ENCODE measurements at regions not wholly inside any gene's neighbourhood (a gene's known extent, or its start where the extent isn't known, plus 50 kb on each side); places are given as distances from the start of the nearest gene placed in this dataset.

DNA sequence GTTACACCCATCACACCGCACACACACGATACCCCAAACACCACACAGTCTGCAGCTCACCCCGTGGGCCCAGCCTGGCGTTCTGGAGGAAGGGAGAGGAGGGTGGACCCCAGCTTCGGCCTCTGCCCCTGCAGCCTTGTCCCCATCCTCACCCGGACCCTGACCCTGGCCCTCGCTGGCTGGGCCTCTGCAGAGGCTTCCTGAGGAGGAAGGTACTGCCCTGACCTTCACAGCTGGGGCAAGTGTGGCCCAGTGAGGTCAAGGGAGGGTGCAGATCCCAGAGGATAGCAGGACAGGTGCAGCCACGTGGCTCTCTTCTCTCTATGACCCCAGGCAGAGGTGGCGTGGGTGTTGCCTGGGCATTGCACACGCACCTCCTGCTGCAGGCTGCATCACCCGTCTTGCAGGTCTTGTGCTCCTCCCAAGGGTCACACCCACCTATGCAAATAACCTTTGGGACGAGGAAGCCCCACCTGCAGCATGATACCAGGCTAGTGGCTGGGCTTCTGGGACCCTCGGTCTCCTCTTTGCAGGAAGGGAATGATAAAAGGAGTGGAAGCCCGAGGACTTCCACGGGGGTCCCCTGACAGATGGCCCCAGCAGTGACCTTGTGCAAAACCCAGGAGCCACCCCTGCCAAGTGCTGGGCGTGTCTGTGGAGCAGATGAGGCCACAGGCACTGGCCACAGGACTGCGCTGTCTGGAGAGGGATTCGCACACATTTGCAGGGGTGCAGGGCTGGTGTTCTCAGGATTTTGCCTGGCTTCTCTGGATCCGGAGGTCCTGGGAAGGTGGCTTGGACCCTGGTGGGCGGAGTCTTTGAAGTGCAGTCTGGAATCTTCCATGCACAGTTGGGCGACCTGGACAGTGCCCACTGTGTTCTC, 1241.5 kb downstream of the BRD1 start:
- DNase-seq, result no peak

DNA sequence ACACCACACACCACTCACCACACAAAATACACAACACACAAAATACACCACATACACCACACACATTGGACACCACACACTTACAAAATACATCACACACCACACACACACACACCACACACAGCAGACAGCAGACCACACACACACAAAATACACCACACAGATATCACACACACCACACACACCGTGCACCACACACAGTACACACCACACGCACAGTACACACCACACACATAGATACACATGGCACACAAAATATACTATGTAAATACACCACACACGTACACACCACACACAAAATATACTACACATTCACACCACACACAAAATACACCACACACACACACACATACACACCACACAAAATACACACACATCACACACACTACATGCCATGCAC, 1243.5 kb downstream of the BRD1 start:
- no peak for DNase-seq

DNA sequence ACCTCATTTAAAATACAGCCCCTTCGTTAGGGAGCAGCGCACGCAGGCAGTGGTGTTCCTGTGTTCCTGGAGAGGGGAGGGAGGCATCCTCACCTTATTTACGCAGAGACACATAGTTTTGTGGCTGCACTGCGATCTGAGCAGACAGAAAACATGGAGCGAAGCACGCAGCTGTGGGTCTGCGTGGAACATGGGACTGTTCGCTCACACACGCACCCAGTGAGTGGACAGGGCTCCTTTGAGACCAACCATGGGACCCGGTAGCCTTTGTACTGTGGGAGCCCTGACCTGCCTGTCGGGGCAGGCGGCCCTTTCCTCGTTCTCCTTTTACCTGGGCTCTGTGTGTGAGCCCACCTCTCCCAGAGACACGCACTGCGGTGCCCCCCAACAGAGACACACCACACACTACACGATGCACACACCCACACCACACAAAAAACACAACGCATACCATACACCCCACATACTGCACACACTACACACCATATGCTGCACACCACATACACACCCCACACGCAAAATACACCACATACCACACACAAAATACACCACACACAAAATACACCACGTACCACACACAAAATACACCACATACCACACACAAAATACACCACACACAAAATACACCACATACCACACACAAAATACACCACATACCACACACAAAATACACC, 1245.7 kb downstream of the BRD1 start:
- peak in 1 of 2 experiments; percentile 19 for DNase-seq

DNA sequence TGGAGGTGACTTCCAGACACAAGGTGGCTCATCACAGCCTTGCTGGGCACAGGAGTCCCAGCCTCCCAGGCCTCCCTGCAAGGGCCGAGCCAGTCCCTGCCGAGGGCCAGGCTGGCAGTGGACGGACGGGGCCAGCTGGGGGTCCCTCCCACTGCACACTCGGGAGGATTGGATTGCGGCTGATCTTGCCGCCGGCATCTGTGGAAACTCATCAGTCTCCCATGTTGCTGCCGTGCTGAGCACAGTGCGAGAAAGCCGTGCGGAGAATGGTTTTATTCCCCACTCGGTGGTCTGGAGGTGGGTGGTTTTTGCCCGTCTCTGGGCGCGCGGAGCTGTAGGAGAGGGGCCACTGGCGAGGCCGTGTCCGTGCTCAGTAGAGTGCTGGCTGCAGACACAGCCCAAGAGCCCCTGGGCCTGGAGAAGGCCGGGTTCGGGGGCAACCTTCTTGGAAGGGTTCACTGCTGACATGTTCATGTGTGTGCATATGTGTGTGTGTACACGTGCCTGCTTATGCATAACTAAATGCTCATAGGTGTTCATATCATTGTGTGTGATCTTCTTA, 1246.4 kb downstream of the BRD1 start:
- DNase-seq, result no peak

DNA sequence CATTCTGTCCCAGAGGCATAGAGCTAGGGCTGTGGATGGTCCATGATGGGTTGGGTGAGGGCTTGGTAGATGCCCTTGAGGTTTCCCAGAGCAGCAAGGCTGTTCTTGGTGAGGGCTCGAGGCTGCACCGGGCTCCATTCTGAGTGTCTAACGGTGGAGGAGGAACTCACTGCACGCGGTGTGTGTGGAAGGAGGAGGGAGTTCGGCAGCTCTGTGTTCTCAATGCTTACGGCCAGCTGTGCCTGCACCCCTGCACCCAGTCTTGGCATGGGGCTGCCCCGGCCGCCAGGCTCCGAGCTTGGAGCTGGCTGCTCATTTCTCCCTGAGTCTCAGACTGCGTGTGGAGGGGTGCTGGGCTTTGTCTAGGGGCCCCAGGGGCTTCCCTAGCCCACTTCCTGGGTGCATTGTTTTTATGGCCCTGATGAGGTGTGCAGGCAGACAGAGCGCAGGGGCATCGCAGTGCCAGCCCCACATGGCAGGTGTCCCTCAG, 1247.1 kb downstream of the BRD1 start:
- DNase-seq, result no peak

DNA sequence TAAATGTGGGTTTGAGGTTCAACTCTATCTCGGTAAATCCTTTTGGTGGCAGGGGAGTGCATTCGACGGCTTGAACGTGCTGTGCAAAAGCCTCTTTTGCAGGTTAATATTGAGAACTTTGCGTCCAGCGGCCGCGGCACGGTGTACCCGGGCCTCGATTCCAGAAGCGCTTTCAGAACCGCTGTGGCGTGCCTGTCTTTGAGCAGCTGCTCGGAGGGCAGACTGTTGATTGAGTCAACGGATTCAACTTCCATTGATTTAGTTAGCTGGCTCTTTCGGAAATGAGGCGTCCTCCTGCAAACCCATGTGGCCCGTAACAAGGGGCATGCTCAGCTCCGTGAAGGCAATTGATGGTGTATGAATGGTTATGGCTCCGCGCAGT, 1247.8 kb downstream of the BRD1 start:
- no peak for DNase-seq

DNA sequence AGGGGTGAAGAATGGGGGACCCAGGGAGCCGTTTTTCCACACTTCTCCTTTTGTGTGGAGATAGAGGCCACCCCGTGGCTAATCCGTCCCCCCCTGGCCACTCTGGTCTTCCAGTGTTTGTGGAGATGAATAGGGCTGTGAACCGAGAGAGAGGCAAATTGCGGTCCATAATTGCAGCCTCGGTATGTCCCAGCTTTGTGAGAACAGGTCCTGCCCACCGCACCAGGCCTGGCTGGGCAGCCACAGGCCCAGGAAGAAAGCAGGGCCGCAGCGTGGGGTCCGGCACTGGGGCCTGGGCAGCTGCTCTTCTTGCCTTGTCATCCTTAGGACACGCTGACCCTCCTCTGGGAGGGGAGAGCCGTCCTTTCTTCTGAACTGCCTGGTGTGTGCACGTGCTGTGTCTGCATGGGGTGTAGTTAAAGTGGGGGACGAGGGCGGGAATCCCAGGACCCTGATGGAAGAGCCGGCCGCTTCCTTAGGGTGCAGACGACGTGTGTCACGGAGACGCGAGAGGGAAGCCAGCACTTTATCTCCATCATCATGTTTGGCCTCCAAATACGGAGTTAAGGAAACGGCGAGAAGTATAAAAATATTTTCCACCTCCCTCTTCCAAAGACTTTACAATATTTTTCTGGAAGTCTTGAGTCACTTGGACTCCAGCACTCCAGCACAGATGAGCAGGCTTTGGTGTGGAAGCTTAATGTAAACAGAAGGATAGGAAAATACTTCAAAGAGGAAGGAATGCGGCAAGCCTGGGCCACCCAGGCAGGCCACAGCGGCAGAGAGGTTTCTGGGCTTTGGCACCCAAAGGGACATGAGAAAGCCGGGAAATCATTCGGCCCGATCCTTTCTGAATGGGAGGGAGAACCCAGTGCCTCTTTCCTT, 1248.4 kb downstream of the BRD1 start:
- no peak for DNase-seq

DNA sequence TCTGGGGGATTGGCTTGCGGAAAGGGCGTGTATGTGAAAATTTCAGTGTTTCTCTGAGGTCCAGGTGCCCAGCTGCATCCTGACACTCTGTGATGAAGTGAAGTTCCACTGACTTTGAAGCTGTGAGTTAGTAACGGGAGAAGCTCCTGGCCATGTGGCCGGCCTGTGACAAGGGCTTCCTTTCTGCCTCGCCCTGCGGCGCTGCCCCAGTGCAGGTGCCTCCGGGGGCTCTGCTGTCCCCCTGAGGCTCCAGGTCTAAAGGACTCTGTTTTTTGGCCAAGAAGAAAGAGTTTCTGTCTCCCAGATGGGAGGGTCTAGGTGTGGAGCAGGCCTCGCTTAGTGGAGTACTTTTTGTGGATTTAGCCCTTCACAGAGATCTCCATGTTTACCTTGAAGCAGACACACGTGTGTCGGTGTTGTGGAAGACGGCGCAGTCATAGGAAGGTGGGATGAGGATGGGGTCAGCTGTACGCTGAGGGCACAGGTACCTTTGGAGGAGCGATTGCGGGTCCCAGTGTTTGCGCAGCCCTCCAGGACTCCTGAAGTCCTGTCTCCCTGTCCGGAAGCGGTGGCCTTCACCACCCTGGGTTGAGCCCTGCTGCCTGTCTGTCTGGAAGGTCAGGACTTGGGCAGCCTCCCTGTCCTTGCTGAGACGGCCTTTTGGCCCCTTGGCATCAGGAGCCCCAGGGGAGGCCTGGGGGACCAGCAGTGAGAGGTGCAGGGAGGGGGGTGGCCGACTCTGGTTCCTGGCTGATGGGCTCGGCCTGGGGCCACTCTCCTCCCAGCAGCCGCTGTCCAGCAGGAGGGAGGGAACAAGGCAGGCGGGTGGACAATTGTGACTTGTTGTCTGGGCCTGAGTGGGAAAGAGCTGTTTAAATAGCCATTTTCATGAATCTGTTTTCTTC, 1249.3 kb downstream of the BRD1 start:
- no peak for DNase-seq

DNA sequence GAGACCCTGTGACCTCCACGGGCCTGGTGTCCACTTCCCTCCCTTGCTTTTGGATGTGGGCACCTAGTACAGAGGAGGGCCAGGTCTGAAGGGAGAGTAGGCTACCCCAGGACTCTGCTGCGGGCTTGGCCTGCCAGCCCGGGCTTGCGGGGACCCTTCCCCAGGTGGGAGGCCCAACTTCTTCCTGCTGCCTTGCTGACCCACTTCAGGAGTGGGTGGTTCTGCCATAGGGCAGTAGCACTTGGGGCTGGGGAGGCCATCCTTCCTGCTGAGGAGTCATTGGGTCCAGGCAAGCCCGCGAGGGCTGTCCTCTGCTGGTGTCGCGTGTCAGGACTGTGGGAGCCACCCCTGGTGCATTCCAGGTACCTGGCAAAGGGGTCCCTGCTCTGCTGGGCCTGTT, 1250.0 kb downstream of the BRD1 start:
- DNase-seq, result no peak

DNA sequence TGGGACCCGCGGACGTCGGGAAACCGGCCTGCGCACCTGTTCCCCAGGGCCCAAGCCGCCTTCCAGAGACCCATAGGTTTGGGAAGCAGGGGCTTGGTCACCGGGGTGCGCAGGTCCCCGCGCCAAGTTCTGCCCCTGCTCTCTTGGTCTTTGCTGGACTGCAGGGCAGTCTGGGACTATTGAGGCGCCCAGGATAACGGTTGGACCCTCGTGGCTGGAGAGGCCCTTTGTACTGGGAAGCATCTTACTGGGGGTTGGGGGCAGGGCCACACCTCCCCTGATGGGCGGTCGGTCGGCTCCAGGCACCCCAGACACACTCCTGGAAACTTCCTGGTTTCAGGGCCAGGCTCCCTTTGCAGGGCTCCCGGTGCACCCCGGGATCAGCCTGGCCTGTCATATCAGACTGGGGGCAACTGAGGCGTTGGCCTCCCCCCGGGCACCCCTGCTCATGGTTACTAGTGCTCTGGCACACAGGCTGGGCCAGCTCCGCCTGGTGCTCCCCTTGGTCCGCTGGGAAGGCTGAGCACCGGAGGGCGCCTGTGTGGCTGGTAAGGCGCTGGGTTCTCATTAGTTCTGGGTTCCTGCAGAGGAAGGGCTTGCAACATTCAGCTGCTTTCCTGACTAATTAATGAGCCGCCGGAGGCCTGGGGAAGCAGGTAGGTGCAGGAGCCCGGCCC, 1250.5 kb downstream of the BRD1 start:
- no peak for DNase-seq

DNA sequence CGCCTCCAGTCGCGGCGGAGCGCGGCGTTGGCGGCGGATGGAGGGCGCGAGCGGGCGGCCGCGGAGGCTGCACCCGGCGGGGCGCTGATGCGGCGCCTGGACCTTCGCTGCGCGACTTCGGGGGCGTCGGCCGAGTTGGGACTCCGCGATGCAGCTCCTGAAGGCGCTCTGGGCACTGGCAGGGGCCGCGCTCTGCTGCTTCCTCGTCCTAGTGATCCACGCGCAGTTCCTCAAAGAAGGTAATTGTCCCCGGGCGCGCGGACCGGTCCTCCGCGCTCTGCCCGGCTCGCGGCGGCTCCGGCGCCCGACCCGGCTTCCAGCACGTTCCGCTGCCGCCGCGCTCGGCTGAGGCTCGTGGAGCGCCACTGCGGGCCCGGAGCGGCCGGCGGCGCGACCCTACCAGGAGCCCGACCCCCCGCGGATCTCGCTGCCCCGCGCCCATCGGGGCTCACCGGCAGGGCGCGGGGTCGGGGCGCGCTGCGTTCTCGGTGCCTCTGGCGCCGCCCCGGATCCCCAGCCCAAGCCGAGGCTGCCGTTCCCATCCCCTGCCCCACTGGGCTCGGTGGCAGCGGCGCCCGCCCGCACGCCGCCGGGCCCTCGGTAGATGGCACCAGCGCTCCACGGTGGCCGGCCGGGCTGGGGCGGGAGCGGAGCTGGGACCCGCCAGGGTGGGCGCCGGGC, 1251.2 kb downstream of the BRD1 start:
- DNase-seq, result peak in 1 of 2 experiments; percentile 31

DNA sequence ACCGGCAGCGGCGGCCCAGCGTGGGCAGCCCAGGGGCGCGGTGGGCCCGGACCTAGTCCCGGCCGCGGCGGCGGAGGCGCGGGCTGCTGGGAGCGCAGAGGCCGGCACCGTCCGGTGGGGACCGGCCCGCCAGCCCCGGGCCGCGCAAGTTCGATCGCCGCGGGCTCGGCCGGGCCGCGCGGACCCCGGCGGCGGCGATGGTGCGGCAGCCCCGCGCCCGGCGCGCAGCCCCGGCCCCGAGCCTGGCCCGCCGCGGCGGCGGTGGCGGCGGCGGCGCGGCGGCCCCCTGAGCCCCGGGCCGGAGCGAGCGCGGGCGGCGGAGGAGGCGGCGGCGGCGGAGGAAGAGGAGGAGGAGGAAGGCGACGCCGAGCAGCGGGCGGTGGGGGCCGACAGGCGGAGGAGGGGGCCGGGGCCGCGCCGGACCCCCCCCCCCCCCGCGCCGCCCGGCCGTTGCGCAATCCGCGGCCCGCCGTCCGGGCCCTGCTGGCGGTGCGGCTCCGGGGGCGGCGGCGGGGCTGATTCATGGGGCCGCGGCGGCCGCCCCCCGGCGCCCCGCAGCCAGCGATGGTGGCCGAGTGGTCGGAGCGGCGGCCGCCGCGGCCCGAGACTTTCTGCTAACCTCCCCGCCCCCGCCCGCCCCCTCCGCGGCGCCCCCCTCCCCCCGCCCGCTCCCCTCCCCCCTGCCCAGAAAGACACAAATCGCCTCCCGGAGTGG, 1251.9 kb downstream of the BRD1 start:
- DNase-seq, result no peak

DNA sequence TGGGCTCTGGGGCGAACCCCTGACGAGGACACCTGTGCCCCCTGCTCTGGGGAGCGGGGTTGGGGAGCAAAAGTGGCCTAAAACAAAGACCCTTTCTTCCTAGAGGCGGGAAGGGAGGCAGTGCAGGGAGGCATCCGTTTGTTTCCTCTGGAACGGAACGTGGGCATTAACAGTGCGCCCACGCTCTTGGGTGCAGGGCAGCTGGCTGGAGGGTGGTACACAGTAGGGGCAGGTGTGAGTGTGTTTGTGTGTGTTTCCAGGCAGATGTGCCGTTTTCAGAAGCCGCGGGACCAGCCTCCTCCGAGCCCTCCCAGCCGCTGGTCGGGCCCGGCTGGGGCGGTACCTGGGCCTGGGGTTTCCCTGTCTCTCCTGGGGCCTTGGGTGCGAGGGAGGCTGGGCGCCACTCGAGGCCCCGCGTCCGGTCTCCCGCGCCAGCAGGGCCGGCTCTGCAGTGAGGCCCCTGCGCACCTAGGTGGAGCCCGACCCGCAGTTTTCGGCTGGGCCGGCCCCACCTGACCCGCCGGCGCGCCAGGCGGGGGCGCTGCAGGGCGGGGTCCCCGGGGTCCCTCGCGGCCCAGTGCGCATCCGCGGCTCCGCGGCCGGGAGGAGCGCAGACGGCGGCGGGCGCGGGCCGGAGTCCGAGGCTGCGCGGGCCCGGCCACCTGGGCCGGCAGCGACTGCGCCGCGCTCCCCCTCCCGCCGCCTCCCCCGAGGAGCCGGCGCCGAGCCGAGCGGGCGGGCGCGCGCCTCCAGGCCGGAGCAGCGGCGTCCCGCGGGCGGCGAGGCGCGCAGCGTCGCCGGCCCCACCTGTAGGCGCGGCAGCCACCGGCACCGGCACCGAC, 1252.7 kb downstream of the BRD1 start:
- peak; percentile 69 to 83 for DNase-seq

DNA sequence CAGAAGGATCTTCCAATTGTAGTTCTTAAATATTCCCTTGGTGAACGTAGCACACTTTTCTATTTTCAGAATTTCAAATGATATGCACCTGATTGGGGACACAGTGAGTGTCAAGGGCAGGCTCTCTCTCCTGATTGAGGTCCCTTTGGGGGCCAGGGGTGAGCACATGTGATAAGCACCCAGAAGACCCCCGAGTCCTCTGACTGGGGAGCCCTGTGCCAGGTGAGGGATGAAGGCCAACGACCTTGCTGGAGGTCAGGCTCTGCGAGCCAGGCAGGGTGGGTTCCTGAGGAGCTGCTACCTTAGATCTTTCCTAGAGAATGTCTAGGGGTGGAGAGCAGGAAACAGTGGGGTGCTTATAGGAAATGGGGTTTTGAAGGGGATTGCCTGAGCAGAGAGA, 1253.9 kb downstream of the BRD1 start:
- no peak for DNase-seq

DNA sequence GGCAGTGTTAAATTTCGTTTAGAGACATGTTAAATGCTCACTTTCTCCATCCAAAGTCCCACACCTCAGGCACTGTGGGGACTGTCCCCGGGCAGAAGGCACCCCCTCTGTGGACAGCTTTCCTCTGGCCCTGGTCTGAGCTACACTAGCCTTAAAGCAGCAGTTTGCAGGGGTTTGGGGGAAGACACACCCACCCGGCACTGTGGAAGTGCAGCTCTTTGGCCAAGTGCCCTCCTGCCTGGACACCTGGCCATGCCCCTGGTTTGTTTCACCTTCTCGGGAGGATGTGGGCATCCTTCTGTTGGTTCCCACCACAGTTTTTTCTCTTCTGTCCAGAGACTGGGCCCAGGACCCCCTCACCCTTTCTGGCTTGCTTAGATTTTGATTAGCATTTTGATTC, 1254.7 kb downstream of the BRD1 start:
- DNase-seq, result no peak

DNA sequence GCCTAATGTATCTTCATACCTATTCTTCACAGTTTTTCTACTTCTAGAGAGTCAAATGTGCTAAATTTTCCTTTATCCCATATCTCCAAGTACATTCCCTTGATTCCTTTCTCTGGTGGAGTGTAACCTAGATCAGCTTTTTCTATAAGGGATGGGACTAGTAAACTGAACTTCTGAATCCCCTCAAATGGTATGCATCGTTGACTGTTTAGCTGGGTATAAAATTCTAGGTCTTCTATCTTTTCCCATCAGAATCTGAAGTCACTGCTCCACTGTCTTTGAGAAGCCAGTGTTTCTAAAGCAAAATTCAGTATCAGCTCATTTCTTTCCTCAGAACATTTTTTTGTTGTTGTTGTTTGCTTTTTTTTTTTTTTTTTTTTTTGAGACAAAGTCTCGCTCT, 1256.8 kb downstream of the BRD1 start:
- DNase-seq, result no peak

DNA sequence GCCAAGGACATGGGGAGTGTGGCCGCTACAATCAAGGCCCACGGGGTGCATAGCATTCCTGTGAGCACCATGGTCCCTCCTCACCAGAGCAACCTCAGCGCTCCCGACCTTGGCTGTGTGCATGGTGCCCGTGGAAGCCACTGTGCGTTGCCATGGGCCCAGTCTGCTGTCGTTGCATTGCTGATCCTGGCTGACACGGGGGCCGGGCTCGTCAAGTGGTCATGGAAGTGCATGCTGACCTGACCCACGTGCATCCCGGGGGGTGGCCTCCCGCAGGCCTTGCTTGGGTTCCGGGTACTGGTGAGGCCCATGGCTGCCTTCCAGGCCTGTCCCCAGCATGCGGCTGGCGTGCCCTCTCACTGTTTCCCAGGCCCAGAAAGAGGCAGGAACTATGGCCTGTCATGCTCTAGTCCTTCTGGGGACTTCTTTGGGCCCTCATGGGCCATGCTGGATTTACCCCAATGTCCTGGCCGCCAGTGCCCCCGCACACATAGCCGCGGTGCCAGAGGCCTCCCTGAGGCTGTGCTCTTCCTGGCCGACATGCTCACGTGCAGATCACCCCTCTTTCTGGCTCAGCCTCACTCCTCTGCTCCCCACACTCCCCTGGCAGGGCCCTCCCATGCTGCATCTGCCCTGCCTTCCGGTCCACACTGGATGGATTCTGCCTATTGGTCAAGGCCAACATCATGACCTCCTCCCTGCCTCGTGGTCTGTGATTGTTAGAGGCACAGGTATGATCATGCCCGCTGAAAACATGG, 1258.0 kb downstream of the BRD1 start:
- no peak for DNase-seq

DNA sequence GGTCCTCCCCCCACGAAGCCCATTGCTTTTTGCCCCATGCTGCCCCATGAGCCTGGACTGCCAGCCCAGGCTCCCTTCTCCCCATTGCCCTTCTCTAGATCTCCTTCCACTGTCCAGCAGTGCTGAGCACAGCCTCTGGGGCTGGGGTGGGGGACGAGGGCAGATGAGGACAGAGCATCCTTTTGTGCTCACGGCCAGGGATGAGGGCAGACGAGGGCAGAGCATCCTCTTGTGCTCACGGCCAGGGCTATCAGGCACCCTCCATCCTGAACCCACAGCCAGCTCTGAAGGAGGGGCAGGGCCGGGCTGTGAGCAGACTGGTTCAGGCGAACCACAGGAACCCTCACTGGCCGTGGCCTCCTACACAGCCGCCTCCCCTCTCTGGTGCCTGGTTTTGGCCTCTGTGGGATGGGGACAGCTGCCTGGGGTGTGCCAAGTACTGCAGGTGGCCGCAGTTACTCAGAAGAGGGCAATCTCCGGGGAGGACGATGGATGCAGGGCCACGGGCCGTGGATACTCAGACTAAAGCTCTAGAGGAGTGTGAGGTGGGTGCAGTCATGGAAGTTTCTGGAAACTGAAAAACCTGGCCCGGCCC, 1258.8 kb downstream of the BRD1 start:
- DNase-seq, result no peak

Measured in NCI-H1930 (cell line).